ENCODE measurements at regions not wholly inside any gene's neighbourhood (a gene's known extent, or its start where the extent isn't known, plus 50 kb on each side); places are given as distances from the start of the nearest gene placed in this dataset.

GRCh38 chr13:105441051-105441750, 1094.3 kb downstream of the EFNB2 start:
- Histone ChIP-seq H3K4me3 (ENCODE audit: low read length) (no peak overlapping the region), H3K27me3 (ENCODE audit: control insufficient read depth, insufficient read depth, low read length) (no peaks in the 10 kb centered on the region), H3K4me1 (ENCODE audit: control insufficient read depth, low read depth, low read length) (no peaks in the 10 kb centered on the region), H3K9ac (ENCODE audit: low read length) (no peak overlapping the region), H3K27ac (ENCODE audit: low read length) (no peak overlapping the region), H3K9me3 (ENCODE audit: control insufficient read depth, low read depth, low read length) (no peaks in the 10 kb centered on the region), H3K36me3 (ENCODE audit: control insufficient read depth, low read depth, low read length) (no peaks in the 10 kb centered on the region)

GRCh38 chr13:105436943-105437342, 1098.5 kb downstream of the EFNB2 start:
- H3K27ac ChIP-seq (ENCODE audit: low read length), result no peak overlapping the region
- no peaks in the 10 kb centered on the region for H3K27me3 ChIP-seq (ENCODE audit: control insufficient read depth, insufficient read depth, low read length)
- H3K4me3 ChIP-seq (ENCODE audit: low read length), result no peak overlapping the region
- H3K36me3 ChIP-seq (ENCODE audit: control insufficient read depth, low read depth, low read length), result no peaks in the 10 kb centered on the region
- no peak overlapping the region for H3K9ac ChIP-seq (ENCODE audit: low read length)
- H3K4me1 ChIP-seq (ENCODE audit: control insufficient read depth, low read depth, low read length), result no peaks in the 10 kb centered on the region
- no peaks in the 10 kb centered on the region for H3K9me3 ChIP-seq (ENCODE audit: control insufficient read depth, low read depth, low read length)

- H3K9ac ChIP-seq (ENCODE audit: low read length), result no peak overlapping the region
- H3K27ac ChIP-seq (ENCODE audit: low read length), result no peak overlapping the region
- H3K9me3 ChIP-seq (ENCODE audit: control insufficient read depth, low read depth, low read length), result no peaks in the 10 kb centered on the region
- no peak overlapping the region for H3K4me3 ChIP-seq (ENCODE audit: low read length)
- H3K36me3 ChIP-seq (ENCODE audit: control insufficient read depth, low read depth, low read length), result no peaks in the 10 kb centered on the region
- no peaks in the 10 kb centered on the region for H3K4me1 ChIP-seq (ENCODE audit: control insufficient read depth, low read depth, low read length)
- no peaks in the 10 kb centered on the region for H3K27me3 ChIP-seq (ENCODE audit: control insufficient read depth, insufficient read depth, low read length)
Measured at GRCh38 chr13:105432438-105432837, 1103.0 kb downstream of the EFNB2 start.

- H3K4me3 ChIP-seq (ENCODE audit: low read length), result no peak overlapping the region
- H3K9me3 ChIP-seq (ENCODE audit: control insufficient read depth, low read depth, low read length), result no peaks in the 10 kb centered on the region
- H3K27me3 ChIP-seq (ENCODE audit: control insufficient read depth, insufficient read depth, low read length), result no peaks in the 10 kb centered on the region
- H3K36me3 ChIP-seq (ENCODE audit: control insufficient read depth, low read depth, low read length), result no peaks in the 10 kb centered on the region
- H3K27ac ChIP-seq (ENCODE audit: low read length), result no peak overlapping the region
- H3K9ac ChIP-seq (ENCODE audit: low read length), result no peak overlapping the region
- H3K4me1 ChIP-seq (ENCODE audit: control insufficient read depth, low read depth, low read length), result no peaks in the 10 kb centered on the region
Measured at GRCh38 chr13:105428811-105429210, 1106.7 kb downstream of the EFNB2 start.

GRCh38 chr13:105426441-105426840, 1109.0 kb downstream of the EFNB2 start:
- Histone ChIP-seq H3K9ac (ENCODE audit: low read length) (no peak overlapping the region), H3K27ac (ENCODE audit: low read length) (no peak overlapping the region), H3K9me3 (ENCODE audit: control insufficient read depth, low read depth, low read length) (no peaks in the 10 kb centered on the region), H3K36me3 (ENCODE audit: control insufficient read depth, low read depth, low read length) (no peaks in the 10 kb centered on the region), H3K4me3 (ENCODE audit: low read length) (no peak overlapping the region), H3K27me3 (ENCODE audit: control insufficient read depth, insufficient read depth, low read length) (no peaks in the 10 kb centered on the region), H3K4me1 (ENCODE audit: control insufficient read depth, low read depth, low read length) (no peaks in the 10 kb centered on the region)

GRCh38 chr13:105414639-105415038, 1120.8 kb downstream of the EFNB2 start:
- Histone ChIP-seq H3K27me3 (ENCODE audit: control insufficient read depth, insufficient read depth, low read length) (no peaks in the 10 kb centered on the region), H3K4me3 (ENCODE audit: low read length) (no peak overlapping the region), H3K9ac (ENCODE audit: low read length) (no peak overlapping the region), H3K36me3 (ENCODE audit: control insufficient read depth, low read depth, low read length) (no peaks in the 10 kb centered on the region), H3K27ac (ENCODE audit: low read length) (no peak overlapping the region), H3K4me1 (ENCODE audit: control insufficient read depth, low read depth, low read length) (no peaks in the 10 kb centered on the region), H3K9me3 (ENCODE audit: control insufficient read depth, low read depth, low read length) (no peaks in the 10 kb centered on the region)

- no peak overlapping the region for H3K9ac ChIP-seq (ENCODE audit: low read length)
- H3K27ac ChIP-seq (ENCODE audit: low read length), result no peak overlapping the region
- no peaks in the 10 kb centered on the region for H3K4me1 ChIP-seq (ENCODE audit: control insufficient read depth, low read depth, low read length)
- no peaks in the 10 kb centered on the region for H3K9me3 ChIP-seq (ENCODE audit: control insufficient read depth, low read depth, low read length)
- H3K36me3 ChIP-seq (ENCODE audit: control insufficient read depth, low read depth, low read length), result no peaks in the 10 kb centered on the region
- H3K4me3 ChIP-seq (ENCODE audit: low read length), result no peak overlapping the region
- H3K27me3 ChIP-seq (ENCODE audit: control insufficient read depth, insufficient read depth, low read length), result no peaks in the 10 kb centered on the region
Measured at GRCh38 chr13:105412171-105412570, 1123.3 kb downstream of the EFNB2 start.

GRCh38 chr13:105410602-105411001, 1124.9 kb downstream of the EFNB2 start:
- no peaks in the 10 kb centered on the region for H3K9me3 ChIP-seq (ENCODE audit: control insufficient read depth, low read depth, low read length)
- no peaks in the 10 kb centered on the region for H3K4me1 ChIP-seq (ENCODE audit: control insufficient read depth, low read depth, low read length)
- no peaks in the 10 kb centered on the region for H3K27me3 ChIP-seq (ENCODE audit: control insufficient read depth, insufficient read depth, low read length)
- H3K9ac ChIP-seq (ENCODE audit: low read length), result no peak overlapping the region
- no peak overlapping the region for H3K27ac ChIP-seq (ENCODE audit: low read length)
- no peak overlapping the region for H3K4me3 ChIP-seq (ENCODE audit: low read length)
- no peaks in the 10 kb centered on the region for H3K36me3 ChIP-seq (ENCODE audit: control insufficient read depth, low read depth, low read length)

- Histone ChIP-seq H3K4me1 (ENCODE audit: control insufficient read depth, low read depth, low read length) (no peaks in the 10 kb centered on the region), H3K9me3 (ENCODE audit: control insufficient read depth, low read depth, low read length) (no peaks in the 10 kb centered on the region), H3K27ac (ENCODE audit: low read length) (no peak overlapping the region), H3K27me3 (ENCODE audit: control insufficient read depth, insufficient read depth, low read length) (no peaks in the 10 kb centered on the region), H3K4me3 (ENCODE audit: low read length) (no peak overlapping the region), H3K36me3 (ENCODE audit: control insufficient read depth, low read depth, low read length) (no peaks in the 10 kb centered on the region), H3K9ac (ENCODE audit: low read length) (no peak overlapping the region)
Measured at GRCh38 chr13:105406551-105406950, 1128.9 kb downstream of the EFNB2 start.

- H3K27ac ChIP-seq (ENCODE audit: low read length), result no peak overlapping the region
- H3K36me3 ChIP-seq (ENCODE audit: control insufficient read depth, low read depth, low read length), result no peaks in the 10 kb centered on the region
- H3K9ac ChIP-seq (ENCODE audit: low read length), result no peak overlapping the region
- H3K9me3 ChIP-seq (ENCODE audit: control insufficient read depth, low read depth, low read length), result no peaks in the 10 kb centered on the region
- no peaks in the 10 kb centered on the region for H3K4me1 ChIP-seq (ENCODE audit: control insufficient read depth, low read depth, low read length)
- no peak overlapping the region for H3K4me3 ChIP-seq (ENCODE audit: low read length)
- no peaks in the 10 kb centered on the region for H3K27me3 ChIP-seq (ENCODE audit: control insufficient read depth, insufficient read depth, low read length)
Measured at GRCh38 chr13:105403086-105403485, 1132.4 kb downstream of the EFNB2 start.

- Histone ChIP-seq H3K27ac (ENCODE audit: low read length) (no peak overlapping the region), H3K36me3 (ENCODE audit: control insufficient read depth, low read depth, low read length) (no peaks in the 10 kb centered on the region), H3K4me1 (ENCODE audit: control insufficient read depth, low read depth, low read length) (no peaks in the 10 kb centered on the region), H3K9me3 (ENCODE audit: control insufficient read depth, low read depth, low read length) (no peaks in the 10 kb centered on the region), H3K9ac (ENCODE audit: low read length) (no peak overlapping the region), H3K27me3 (ENCODE audit: control insufficient read depth, insufficient read depth, low read length) (no peaks in the 10 kb centered on the region), H3K4me3 (ENCODE audit: low read length) (no peak overlapping the region)
Measured at GRCh38 chr13:105395041-105395440, 1140.4 kb downstream of the EFNB2 start.

- Histone ChIP-seq H3K9ac (ENCODE audit: low read length) (no peak overlapping the region), H3K27me3 (ENCODE audit: control insufficient read depth, insufficient read depth, low read length) (no peaks in the 10 kb centered on the region), H3K9me3 (ENCODE audit: control insufficient read depth, low read depth, low read length) (no peaks in the 10 kb centered on the region), H3K4me3 (ENCODE audit: low read length) (no peak overlapping the region), H3K27ac (ENCODE audit: low read length) (no peak overlapping the region), H3K4me1 (ENCODE audit: control insufficient read depth, low read depth, low read length) (no peaks in the 10 kb centered on the region), H3K36me3 (ENCODE audit: control insufficient read depth, low read depth, low read length) (no peaks in the 10 kb centered on the region)
Measured at GRCh38 chr13:105389373-105389772, 1146.1 kb downstream of the EFNB2 start.
